Bronchial epithelial cell (primary cell): ENCODE measurements at regions not wholly inside any gene's neighbourhood (a gene's known extent, or its start where the extent isn't known, plus 50 kb on each side); places are given as distances from the start of the nearest gene placed in this dataset.
"Not testable (repeated sequence)": the region's sequence is repeated elsewhere in the genome, so short reads cannot be mapped to it uniquely, and the experiment has no call there.

ENCODE experiments used
- DNase-seq: peaks from one replicate; pipeline ENCODE4 v3.0.0-alpha.2; 2010; ENCODE audit warnings: low read depth
- FAIRE-seq: peaks from 2 replicates; lab custom pipeline; 2011; peaks lifted over from hg19 to GRCh38; lab: Jason Lieb, UNC
- H3K27me3 ChIP-seq: 2 replicates; pipeline ENCODE4 v1.5.1; 2011; ENCODE audit warnings: low read length; ENCODE audit not compliant: control insufficient read depth, insufficient read depth
- H3K36me3 ChIP-seq: 2 replicates; pipeline ENCODE4 v1.5.1; 2011; ENCODE audit warnings: low read length; ENCODE audit not compliant: control insufficient read depth, insufficient read depth
- H3K4me3 ChIP-seq: 2 replicates; pipeline ENCODE4 v1.5.1; 2011; ENCODE audit warnings: mild to moderate bottlenecking, low read depth, low read length, control low read depth
- TF ChIP-seq, protein P1 (sequence below): IDR thresholded peaks from 2 replicates; pipeline ENCODE4 v1.5.1; 2011; ENCODE audit warnings: mild to moderate bottlenecking, moderate library complexity, low read length, control low read depth, inconsistent platforms; ENCODE audit not compliant: insufficient read depth, severe bottlenecking

DNA sequence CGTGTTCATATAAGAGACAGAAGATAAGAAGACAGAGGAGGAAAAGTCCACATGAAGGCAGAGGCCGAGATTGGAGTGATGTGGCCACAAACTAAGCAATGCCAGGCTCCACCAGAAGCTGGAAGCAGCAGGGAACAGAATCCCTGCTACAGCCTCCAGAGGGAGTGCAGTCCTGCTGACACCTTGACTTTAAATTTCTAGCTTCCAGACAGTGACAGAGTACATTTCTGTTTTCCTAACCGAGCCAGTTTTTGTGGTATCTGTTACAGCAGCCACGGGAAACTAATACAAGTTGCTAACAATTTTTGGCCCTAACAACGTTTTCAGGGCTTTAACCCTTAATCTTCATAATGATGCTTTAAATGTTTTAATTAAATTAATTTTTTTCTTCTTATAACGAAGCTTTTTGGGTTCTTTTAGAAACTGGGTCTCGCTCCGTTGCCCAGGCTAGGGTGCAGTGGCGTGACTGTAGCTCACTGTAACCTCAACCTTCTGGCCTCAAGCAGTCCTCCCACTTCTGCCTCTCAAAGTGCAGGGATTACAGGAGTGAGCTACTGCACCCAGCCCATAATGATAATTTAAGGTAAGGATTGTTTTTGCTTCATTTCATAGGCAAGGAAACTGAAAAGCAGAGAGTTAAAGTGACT lies 202.3 kb upstream of the PROK2 start:
- DNase-seq: no peak
- Histone ChIP-seq H3K27me3 (no peaks in the 10 kb centered on the region), H3K4me3 (no peak overlapping the region), H3K36me3 (no peaks in the 10 kb centered on the region)
- TF ChIP-seq, protein P1, sequence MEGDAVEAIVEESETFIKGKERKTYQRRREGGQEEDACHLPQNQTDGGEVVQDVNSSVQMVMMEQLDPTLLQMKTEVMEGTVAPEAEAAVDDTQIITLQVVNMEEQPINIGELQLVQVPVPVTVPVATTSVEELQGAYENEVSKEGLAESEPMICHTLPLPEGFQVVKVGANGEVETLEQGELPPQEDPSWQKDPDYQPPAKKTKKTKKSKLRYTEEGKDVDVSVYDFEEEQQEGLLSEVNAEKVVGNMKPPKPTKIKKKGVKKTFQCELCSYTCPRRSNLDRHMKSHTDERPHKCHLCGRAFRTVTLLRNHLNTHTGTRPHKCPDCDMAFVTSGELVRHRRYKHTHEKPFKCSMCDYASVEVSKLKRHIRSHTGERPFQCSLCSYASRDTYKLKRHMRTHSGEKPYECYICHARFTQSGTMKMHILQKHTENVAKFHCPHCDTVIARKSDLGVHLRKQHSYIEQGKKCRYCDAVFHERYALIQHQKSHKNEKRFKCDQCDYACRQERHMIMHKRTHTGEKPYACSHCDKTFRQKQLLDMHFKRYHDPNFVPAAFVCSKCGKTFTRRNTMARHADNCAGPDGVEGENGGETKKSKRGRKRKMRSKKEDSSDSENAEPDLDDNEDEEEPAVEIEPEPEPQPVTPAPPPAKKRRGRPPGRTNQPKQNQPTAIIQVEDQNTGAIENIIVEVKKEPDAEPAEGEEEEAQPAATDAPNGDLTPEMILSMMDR: peak; percentile 43
- no peak for FAIRE-seq

DNA sequence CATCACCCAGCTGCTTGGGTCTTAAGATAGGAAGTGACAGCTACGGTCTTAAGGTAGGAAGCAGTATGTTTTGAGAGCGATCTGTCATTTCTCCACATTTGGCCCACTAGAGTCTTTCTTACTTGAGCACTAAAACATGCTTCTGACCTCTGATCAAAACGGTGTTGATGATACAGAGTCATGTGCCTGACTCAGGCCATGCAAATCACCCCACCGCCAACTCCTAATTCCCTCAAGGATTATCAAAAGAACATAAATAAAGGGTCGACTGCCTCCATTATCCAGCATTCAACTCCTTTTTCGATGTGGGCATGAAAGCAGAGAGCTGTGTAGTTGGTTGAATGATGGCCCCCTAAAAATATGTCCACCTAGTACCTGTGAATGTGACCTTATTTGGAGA lies 201.7 kb upstream of the PROK2 start:
- Histone ChIP-seq H3K4me3 (no peak overlapping the region), H3K27me3 (no peaks in the 10 kb centered on the region), H3K36me3 (no peaks in the 10 kb centered on the region)
- DNase-seq: no peak
- TF ChIP-seq, protein P1: no peak
- FAIRE-seq: no peak

DNA sequence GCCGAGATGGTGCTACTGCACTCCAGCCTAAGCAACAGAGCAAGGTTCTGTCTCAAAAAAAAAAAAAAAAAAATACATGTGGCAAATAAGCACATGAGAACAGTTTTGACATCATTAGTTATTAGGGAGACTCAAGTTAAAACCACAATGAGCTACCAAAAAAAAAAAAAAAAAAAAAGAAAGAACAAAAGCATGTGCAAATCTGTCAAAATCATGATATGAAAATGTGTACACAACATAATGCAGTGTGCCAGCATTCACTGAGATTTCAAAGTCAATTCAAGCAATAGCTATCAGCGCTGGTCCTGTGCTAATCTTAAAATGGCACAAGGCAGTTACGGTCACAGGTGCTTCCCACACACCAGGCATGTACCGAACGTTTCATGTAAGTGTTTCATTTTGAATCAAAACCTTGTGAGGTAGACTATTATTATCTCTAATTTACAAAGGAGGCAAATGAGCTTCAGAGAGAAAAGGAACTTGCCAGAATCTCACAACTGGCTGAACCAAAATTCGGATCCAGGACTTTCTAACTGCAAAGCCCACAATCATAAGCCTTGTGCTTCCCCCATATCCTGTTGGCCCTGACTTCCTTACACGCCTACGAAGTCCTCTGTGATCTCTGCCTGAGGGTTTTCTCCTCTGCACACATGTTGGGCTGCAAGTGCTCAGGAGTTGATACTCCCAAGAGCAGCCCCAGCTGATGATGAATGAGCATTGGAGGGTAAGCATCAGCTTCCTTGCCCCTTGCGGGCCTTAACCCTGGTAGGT lies 200.1 kb upstream of the PROK2 start:
- H3K27me3 ChIP-seq: no peaks in the 10 kb centered on the region
- H3K36me3 ChIP-seq: no peaks in the 10 kb centered on the region
- FAIRE-seq (peak; percentile 47), DNase-seq (no peak)
- TF ChIP-seq, protein P1: no peak
- H3K4me3 ChIP-seq: no peak overlapping the region

DNA sequence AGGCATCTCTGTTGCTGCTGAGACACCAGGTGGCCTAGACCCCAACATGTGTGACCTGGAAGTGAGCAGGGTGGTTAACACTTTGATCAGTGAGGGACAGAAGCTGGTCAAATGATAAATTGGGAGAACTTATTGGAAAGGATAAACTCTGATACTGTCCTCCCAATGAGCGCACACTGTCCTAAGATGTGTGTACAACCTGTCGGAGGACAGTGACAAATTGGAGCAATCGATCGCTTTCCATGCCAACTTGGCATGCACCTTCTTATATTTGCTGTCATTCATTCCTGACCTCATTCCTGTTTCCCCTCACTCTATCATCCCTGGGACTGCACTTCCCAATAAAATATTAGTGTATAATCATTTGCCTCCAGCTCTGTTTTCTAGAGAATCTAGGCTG lies 198.7 kb upstream of the PROK2 start:
- Histone ChIP-seq H3K36me3 (no peaks in the 10 kb centered on the region), H3K4me3 (no peak overlapping the region), H3K27me3 (no peaks in the 10 kb centered on the region)
- TF ChIP-seq, protein P1: no peak
- FAIRE-seq (peak; percentile 40), DNase-seq (no peak)

DNA sequence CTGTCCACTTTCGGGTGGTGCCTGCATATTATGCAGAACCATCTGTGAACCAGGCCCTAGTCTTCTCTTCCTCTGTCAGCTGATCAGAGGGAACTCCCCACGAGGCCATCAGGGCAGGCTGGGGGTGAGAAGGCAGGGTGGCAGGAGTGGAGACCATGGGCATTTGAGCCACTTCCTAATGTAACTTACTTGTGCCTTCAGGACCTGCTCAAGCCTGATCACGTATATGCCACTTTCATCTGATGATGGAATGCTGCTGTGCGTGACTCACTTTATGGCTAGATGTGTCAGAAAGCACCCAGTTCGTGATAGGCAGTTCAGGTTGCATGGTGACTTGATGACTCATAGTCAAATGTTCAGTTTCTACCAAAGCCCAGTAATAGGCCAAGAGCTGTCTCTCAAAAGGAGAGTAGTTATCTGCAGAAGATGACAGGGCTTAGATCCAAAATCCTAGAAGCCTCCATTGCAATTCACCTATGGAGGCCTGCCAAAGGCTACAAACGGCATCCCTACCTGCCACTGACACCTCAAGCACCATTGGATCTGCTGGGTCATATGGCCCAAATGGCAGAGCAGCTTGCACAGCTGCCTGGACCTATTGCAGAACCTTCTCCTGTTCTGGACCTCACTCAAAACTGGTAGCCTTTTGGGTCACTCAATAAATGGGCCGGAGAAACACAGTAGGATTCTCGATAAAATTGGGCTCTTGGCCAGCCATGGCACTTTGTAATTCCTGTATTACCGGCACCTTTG lies 197.7 kb upstream of the PROK2 start:
- H3K27me3 ChIP-seq, H3K4me3 ChIP-seq, H3K36me3 ChIP-seq: not testable (repeated sequence)
- DNase-seq (peak; percentile 99), FAIRE-seq (peak; percentile 50)

DNA sequence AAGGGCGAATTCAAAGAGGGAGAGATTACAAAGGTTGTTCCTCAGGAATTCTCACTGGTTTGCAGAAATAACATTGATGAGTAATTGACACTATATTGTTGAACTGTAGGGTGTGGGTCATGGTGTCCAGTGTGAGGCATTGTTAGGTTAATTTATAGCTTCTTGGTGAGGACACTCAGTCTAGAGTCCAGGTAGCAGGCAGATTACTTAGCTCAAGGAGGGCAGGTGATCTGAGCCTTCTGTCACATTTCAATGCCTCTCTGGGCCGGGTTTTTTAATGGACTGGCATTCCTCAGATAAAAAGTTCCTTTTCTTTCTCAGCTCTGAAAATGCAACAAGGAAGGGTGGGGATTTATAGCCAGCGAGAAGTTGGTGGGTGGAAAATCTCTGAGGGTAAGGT lies 194.2 kb upstream of the PROK2 start:
- DNase-seq (no peak), FAIRE-seq (peak; percentile 52)
- H3K4me3 ChIP-seq: no peak overlapping the region
- H3K36me3 ChIP-seq: no peaks in the 10 kb centered on the region
- H3K27me3 ChIP-seq: peaks cover 2% of the 10 kb centered on the region
- TF ChIP-seq, protein P1: no peak
